HG03196 (cell line): ENCODE measurements at regions not wholly inside any gene's neighbourhood (a gene's known extent, or its start where the extent isn't known, plus 50 kb on each side); places are given as distances from the start of the nearest gene placed in this dataset.

Source experiments
- ATAC-seq: cut with Tn5 transposase; IDR thresholded peaks from one replicate; pipeline ENCODE4 v1.9.1; 2021; ENCODE audit not compliant: unreplicated experiment

DNA sequence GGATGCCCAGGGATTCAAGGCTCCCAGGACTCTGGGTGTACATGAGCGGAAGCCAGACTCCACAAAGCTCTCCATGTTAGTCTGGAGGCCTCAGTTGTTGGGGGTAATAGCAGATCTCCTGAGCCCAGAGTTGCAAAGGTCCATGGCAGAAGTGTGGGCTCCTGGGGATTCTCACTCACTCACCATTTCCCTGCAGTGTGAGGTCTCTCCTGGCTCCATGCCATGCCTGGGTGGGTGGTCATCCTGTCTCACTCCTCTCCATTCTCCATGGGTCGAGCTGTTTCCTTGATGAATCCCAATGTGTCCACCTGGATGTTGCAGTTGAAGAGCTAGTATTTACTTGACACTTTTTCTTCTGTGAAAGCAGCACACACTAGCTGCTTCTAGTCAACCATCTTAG lies 156.8 kb upstream of the LRRC7 start:
- ATAC-seq, result no peak

DNA sequence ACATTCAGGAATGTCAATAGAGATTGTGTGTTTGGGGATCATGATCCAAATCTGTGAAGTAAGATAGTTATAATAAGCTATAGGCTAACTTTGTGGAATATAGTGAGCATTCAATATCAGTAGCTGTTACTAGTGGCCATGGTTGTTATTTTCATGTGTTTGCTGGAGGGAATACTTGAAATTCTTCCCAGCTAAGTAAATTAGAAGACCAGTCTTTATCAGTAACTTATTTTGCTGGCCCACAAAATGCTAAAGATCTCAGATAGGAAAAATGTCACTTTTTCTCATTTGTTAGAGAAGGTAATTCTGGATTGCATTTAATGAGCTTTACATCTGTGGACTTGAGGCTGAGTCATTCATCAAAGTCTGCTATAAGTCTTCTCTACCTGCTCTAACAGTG lies 156.1 kb upstream of the LRRC7 start:
- no peak for ATAC-seq

DNA sequence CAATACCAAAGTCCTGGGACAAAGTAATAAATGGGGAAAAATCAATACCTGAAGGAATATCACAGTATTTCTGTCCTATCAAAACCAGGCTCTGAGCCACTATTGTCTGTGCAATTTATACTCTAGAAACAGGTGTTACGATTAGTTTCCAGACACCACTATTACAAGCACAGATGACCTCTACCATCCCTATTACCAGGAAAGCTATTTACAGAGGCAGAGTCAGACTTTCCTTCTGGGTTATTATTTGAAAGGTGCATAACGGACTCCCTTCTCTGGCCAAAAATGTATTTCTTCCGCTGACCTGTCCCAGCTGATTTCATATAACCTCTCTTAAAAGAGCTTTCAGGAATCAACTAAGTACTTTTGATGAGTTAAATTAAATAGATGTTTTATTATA lies 154.6 kb upstream of the LRRC7 start:
- no peak for ATAC-seq

DNA sequence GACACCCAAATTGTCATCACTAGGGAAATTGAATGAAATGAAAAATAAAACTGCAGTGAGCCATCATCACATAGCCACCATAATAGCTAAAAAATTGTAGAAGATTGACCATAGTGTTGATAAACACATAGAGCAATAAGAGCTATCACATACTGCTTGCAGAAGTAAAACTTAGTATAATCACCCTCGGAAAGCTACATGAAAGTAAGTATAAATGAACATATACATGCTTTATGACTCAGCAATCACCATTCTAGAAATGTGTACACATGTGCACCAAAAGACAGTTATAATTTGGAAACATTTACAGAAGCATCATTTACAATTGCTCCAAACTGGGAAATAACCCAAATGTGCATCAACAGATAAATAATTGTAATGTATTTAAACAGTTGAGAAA lies 153.1 kb upstream of the LRRC7 start:
- no peak for ATAC-seq

DNA sequence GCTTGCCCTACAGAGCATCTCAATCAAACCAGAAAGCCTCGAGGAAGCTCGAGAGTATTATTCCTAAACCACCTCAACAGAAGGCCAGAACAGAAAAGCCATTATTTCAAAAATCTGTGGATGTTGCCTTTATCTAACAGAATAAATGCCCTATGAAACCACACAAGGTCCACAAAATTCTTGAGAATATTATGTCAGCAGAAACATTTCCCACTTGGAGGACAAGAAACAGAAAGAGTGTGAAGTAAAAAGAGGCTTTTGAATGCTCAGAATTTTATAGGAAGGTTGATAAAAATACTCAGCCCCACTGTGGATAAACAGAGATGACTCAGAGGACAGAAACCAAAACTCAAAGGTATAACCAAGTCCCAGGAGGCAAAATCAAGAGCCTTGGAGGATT lies 146.4 kb upstream of the LRRC7 start:
- ATAC-seq, result no peak

DNA sequence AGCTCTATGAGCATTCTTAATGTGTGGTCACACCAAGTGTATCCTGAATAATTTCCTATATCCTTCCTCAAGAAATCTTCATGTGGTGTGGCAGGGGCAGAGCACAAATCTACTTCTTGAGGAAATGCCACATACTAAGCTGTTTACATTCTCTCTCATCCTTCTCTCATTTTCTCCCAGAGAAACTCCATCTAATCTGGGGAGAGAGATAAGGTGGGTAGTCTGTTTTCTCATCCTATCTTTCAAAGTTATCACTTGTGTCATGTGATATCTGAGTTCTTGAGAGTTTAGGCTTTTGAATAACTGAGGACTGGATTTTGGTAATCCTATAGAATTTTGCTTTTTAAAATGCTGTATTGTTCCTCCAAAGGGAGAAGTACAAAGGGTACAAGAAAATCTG lies 141.9 kb upstream of the LRRC7 start:
- no peak for ATAC-seq

DNA sequence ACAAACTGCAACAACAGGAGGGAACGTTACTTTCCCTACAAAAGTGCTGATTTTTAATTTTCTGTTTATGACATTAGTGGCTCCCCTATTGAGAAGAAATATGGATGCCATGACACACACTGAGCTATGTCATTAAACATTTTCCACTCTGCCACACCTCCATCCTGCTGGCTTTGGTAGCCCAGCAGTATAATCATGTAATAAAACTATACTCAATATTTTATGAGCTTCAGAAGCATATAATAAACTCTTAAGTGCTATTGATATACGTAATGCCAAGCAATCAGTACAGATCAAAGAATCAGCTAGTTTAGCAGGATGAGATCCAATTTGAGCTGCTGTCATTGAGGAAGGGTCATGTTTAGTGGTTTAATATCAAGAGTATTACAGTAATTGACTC lies 141.3 kb upstream of the LRRC7 start:
- ATAC-seq, result no peak

DNA sequence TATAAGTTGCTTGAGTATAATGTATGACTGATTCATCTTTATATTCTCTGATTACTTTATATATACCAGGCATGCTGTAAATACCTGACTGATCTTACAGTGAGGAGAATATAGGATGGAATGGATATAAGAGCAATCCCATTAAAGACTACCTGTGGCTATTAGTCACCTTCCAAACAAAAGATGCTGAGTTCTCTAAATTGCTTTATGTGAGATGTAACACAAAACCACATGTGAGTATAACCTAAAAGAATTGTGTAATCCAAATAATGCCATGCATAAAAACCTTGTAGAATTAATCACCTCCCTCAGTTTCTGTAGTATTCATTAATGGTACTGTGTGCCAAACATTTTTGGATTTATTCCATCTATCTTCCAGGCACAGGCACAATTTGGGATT lies 134.6 kb upstream of the LRRC7 start:
- ATAC-seq, result no peak

DNA sequence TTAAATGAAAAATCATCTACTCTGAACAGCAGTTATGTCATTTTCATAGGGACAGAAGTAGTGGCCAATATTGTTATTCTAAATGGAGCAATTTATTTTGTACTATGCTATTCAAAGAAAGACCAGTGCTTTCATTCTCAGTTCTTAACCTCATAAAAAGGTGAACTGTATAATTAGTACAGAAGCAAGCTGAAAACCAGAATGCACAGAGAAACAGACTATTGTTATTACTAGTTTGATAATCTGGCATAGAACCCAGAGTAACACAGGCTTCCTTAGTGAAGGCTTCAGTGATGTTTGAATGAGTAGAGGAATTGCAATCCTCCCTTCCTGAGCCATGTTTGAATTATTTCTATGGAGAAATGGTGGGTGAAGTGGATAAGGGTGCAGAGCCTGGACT lies 131.6 kb upstream of the LRRC7 start:
- no peak for ATAC-seq

DNA sequence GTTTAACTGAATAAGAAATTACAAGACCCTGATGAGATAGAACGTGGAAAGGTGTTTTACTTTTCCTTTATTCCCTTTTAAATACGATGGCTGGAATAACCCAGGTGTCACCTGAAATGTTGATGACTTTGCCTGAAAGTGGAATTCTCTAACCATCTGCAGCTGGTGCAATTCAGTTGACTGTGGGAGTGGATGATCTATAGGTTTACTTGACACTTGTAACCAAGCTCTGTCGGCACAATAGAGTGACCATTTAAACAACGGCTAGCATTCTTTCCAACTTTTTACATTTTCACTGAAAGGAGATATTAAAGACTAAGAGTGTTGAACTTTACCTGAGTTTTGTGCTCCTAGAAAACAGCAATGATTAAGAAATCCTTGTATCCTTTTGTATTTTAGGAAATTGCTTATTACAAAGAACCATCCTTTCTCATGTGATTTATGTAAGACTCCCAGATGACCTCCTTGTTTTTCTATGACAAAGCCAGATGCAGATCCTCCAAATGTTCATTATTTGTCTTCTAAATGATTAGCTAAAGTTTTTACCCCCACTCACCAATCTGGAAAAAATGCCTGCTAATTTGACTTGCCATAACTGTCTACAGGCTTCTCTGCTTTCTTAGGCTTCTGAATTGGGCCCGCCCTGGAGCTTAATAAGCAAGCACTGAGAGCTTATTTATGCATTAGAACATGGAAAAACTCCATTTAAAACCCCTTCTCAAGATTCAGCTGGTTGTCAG lies 129.5 kb upstream of the LRRC7 start:
- no peak for ATAC-seq

DNA sequence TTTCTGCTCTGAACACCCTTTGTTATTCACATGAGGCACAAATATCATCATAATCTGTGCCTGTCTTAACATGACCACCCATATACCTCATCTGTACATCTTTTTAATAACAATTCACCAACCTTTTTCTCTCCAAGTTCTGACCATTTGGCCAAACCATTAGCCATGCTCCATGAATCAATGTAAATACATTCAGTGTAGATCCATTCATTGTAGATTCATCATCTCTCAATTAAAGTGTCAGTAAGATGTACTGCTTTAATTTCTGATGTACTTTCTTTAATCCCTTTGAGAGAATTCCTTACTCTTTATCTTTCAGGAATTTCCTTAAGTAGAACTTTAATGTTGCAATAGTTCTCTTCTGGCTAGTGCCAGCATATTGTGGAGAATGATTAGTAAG lies 126.2 kb upstream of the LRRC7 start:
- ATAC-seq, result no peak

DNA sequence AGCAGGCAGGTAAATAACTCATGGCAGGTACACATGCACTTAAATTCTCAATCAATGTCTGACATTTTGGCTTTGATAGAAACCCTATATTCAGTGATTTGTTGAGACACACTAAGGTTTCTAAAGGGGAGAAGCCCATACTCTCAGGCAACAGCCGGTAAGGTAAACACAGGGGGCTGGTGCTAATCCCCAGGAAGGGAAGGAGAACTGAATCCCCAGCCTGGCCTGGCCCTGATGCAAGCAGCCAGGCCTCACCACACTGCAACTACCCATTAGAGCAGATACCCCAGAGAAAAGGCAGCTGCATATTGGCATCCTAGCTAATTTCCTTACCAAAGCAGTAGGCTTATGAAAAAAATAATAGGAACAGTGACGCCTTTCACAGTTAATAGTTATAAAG lies 116.5 kb upstream of the LRRC7 start:
- no peak for ATAC-seq

DNA sequence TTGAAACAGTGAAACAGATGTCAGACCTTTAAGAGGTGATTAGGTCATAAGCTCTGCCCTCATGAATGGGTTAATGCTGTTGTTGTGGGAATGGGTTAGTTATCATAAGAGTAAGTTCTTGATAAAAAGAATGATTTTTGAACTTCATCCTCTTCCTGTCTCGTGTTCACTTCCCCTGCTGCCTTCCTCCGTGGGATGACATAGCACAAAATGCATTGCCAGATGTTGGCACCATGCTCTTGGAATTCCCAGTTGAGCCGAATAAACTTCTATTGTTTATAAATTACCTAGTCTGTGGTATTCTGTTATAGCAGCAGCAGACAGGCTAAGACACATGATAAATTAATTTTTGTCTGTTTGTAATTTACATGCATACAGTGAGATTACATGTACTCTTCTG lies 112.0 kb upstream of the LRRC7 start:
- no peak for ATAC-seq

DNA sequence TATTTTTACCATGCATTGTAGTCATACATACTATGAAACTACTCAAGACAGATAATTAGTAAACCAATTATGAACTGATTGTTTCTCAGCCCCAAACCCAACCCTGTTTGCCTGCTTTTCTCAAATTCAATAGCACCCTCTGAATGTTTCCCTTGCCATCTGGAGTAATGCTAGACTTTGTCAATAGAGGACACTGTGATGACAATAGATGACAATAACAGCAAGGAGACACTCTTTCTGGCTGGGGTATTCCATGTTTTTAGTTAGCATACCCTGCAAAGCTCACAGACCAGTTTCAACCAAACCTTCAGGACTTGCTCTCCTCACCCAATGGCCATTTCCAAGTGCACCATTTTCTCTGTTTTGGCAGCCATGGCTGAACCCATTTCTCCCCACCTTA lies 108.5 kb upstream of the LRRC7 start:
- ATAC-seq, result no peak

DNA sequence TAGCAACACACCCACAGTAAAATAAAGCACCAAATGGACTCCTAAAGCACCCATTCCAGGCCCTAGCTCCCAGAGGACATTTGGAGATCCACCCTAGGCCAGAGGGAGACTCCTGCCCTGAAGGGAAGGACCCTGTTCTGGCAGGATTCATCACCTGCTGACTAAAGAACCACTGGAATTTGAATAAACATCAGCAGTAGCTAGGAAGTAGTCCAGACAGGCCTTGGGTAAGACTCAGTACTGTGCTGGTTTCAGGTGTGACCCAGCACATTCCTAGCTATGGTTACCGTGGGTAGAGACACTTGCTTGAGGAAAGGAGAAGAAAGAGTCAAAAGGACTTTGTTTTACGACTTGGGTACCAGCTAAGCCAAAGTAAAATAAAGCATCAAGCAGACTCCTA lies 92.7 kb upstream of the LRRC7 start:
- ATAC-seq, result no peak

DNA sequence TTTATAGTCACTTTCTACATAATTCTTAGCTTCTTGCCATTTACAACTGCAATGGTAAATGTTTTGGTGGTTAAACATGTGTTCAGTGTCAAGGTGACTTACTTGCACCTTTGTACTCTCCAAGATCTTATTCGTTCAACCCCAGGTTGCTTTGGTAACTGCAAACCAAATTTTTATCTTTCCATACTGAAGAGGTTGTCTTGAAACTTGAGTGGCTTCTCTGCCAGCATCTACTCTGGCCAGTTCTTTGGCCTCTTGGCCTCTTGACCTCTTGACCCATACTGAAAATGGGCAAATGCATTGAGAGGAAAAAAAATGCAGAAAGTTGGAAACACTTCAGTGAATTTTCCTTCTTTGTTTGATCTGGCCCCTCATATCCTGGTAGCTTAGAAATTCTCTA lies 88.0 kb upstream of the LRRC7 start:
- no peak for ATAC-seq

DNA sequence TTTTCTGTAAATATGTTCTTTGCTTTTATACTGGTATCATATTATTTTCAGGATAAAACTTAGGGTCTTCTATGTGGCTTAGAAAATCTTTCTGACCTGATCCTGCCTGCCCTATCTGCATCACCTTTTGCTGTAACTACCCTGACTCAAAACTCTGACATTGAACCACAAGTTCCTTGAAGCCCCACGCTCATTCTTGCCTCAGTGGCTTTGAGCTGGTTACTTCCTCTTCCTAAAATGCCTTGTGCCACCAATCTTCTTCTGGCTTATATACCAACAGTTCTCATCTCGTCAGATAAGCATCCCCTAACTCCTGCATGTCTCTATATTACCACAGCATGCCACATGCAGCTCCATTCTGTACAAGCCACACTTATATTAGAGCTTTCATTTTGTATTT lies 84.5 kb upstream of the LRRC7 start:
- no peak for ATAC-seq

DNA sequence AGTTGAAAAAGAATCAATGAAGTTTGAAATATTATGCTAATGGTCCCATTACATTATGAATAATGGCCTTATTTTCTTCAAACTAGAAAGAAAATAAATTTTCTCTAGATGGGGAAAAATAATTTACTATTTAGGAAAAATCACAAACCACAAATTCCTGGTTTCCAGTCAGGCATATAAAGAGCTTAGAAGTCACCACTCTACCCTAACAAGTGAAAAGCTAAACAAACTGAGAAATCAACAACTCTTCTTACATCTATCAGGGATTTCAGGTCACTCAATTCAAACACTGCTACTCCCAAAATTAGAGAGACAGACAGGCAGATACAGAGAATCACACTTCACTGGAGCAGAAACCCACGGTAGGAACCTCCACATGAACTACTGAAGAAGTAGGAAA lies 82.1 kb upstream of the LRRC7 start:
- no peak for ATAC-seq

DNA sequence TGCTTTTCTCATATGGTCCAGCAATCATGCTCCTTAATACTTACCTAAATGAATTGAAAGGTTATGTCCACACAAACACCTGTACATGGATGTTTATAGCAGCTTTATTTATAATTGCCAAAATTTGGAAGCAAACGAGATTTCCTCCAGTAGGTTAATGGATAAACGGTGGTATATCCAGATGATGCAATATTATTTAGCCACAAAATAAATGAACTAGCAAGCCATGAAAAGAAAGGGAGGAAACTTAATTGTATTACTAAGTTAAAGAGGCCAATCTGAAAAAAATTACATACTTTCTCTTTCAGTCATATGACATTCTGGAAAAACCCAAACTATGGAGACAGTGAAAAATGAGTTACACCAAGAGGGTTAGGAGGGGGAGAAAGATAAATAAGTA lies 76.3 kb upstream of the LRRC7 start:
- no peak for ATAC-seq

DNA sequence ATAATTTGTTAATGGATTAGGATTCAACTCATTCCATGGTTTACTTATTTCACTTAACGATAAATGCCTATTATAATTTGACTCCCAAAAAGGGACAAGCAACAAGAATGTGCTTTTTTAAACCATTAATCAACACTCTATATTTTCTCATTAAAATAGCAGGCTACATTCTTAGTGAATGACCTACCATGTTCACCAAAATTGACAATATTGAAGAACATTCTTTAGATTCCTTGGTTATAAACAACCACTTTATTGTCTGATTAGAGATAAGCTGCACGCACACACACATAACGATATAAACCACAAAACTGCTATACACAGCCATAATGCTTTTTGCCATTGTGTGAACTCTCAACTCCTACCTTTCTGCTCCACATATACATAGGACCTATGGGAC lies 75.4 kb upstream of the LRRC7 start:
- no peak for ATAC-seq

DNA sequence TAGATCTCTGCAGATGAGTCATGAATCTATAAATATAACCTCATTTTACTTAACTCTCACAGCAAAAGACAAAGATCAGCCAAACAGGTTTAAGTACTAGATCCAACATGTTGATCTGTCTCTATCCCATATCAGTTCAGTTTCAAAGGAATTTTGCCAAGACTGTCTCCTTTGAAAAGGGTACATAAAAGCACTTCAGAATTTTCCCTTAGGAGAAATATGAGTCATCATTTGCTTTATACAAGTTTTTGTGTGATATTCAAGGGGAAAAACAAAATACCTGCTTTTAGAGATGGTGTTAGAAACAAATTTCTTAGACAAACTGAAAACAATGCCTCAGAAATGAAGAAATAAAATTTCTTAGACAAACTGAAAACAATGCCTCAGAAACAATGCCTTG lies 73.5 kb upstream of the LRRC7 start:
- ATAC-seq, result no peak

DNA sequence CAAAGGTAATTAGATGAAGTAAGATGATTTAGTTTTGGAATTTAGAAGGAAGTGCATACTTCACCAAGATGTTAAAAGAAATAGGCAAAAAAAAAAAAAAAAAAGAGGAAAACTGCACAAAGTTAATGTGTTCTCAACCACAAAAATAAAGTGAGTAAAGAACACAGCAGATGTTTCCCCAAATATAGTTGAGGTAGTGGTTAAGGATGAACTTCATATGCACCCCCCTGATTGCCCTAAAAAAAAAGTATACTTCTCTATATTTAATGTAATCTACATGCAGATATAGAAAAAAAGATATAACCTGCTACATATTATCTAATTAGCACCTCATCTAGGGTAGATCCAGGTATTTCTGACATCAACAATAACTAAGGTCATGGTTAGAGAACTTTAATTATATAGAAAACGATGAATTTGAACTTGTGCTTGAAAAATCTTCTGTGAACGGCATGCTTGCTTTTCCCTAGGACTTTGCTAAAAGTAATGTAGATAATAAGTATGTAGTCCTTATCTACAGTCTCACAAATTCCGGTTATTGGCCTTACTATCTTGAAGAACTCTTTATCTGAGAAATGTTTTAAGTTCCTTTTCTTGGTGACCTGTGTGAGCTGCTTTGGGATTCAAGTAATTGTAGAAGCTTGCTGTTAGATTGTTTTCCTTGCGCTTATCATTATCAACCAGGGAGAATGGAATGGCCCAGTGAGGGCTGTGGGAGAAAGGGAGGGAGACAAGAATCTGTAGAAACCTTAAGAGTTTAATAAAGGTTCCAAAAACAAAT lies 70.1 kb upstream of the LRRC7 start:
- no peak for ATAC-seq

DNA sequence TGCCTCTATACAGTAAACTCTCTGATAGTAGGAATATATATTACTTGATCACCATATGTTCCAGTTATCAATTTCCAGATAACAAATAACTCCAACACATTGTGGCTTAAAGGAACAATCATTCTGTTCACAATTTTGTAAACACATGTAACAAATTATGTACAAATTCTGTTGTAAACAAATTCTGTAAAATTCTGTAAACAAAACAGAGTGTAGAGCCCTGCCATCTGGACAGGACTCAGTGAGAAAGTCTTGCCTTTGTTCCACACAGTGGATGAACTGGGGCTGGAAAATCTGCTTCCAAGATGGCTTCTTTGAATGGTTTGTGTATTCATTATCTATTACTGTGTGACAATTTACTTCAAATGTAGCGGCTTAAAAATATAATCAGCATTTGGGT lies 69.0 kb upstream of the LRRC7 start:
- ATAC-seq, result no peak
